ENCODE measurements at regions not wholly inside any gene's neighbourhood (a gene's known extent, or its start where the extent isn't known, plus 50 kb on each side); places are given as distances from the start of the nearest gene placed in this dataset.

GRCh38 chr20:60136645-60137401 lies 178.6 kb downstream of the CDH26 start:
- no peak overlapping the region for H3K27ac Mint-ChIP-seq (ENCODE audit: unreplicated experiment)
- no peaks in the 10 kb centered on the region for H3K36me3 Mint-ChIP-seq (ENCODE audit: low read depth, unreplicated experiment)
- no peak for DNase-seq (ENCODE audit: low read depth)
- no peak overlapping the region for H3K27ac ChIP-seq (ENCODE audit: low read depth, low read length)
- FAIRE-seq = no peak
- peaks cover 6% of the 10 kb centered on the region for H3K4me1 Mint-ChIP-seq (ENCODE audit: low read depth, unreplicated experiment)
- H4K20me1 ChIP-seq (ENCODE audit: insufficient read depth, low read length) = no peaks in the 10 kb centered on the region
- no peaks in the 10 kb centered on the region for H3K9me3 Mint-ChIP-seq (ENCODE audit: unreplicated experiment)
- H3K9ac ChIP-seq (ENCODE audit: low read length) = no peak overlapping the region
- H3K27me3 ChIP-seq (ENCODE audit: insufficient read depth, low read length) = no peaks in the 10 kb centered on the region
- H3K4me3 Mint-ChIP-seq (ENCODE audit: unreplicated experiment) = no peak overlapping the region
- TF ChIP-seq, protein P1, sequence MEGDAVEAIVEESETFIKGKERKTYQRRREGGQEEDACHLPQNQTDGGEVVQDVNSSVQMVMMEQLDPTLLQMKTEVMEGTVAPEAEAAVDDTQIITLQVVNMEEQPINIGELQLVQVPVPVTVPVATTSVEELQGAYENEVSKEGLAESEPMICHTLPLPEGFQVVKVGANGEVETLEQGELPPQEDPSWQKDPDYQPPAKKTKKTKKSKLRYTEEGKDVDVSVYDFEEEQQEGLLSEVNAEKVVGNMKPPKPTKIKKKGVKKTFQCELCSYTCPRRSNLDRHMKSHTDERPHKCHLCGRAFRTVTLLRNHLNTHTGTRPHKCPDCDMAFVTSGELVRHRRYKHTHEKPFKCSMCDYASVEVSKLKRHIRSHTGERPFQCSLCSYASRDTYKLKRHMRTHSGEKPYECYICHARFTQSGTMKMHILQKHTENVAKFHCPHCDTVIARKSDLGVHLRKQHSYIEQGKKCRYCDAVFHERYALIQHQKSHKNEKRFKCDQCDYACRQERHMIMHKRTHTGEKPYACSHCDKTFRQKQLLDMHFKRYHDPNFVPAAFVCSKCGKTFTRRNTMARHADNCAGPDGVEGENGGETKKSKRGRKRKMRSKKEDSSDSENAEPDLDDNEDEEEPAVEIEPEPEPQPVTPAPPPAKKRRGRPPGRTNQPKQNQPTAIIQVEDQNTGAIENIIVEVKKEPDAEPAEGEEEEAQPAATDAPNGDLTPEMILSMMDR (IDR thresholded peaks at IDR 0.05; ENCODE audit: insufficient read depth, low read depth, low read length) = no peak
- no peak for TF ChIP-seq EZH2 (IDR thresholded peaks at IDR 0.05; ENCODE audit: insufficient read depth, low read length)
- no peak overlapping the region for H3K4me2 ChIP-seq (ENCODE audit: low read length)
- no peaks in the 10 kb centered on the region for H3K79me2 ChIP-seq (ENCODE audit: insufficient read depth, low read length)
- H3K4me3 ChIP-seq (ENCODE audit: insufficient read depth, low read depth, low read length) = no peak overlapping the region
- no peak overlapping the region for H2AFZ ChIP-seq (ENCODE audit: low read depth, low read length)
- peaks cover 16% of the 10 kb centered on the region for H3K27me3 Mint-ChIP-seq (ENCODE audit: low read depth, unreplicated experiment)
- no peaks in the 10 kb centered on the region for H3K9me3 ChIP-seq (ENCODE audit: insufficient read depth, low read depth, low read length)
- no peaks in the 10 kb centered on the region for H3K36me3 ChIP-seq (ENCODE audit: insufficient read depth, low read length)
- H3K4me1 ChIP-seq (ENCODE audit: insufficient read depth, low read length) = no peaks in the 10 kb centered on the region

DNA sequence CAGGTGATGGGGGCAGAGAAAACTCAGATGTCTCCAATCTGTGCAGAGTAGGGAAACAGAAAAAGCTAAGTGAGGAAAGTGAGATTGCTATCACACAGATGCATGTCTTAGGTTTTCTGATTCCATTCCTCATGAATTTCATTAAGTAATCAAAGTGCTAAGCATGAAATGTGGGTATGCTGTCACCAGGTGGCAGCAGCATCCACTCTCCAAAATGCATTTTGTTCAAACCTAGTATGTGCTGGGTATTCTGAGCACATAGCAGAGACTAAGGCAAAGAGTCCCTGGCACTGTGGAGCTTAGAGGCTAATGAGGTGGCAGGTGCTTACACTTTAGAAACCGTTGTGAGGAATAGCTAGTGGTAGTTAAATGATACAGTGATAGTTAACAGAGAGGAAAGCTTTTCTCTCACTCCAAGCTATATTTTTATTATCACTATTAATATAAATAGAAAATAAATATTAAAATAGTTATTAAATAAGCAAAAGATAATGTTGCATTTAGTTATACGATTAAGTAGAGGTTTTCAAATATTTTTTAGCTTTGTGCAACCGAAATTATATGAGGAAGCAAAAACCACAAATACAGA lies 179.5 kb downstream of the CDH26 start:
- Mint-ChIP-seq H3K36me3 (ENCODE audit: low read depth, unreplicated experiment) (no peaks in the 10 kb centered on the region), H3K27me3 (ENCODE audit: low read depth, unreplicated experiment) (peaks cover 16% of the 10 kb centered on the region), H3K4me1 (ENCODE audit: low read depth, unreplicated experiment) (no peaks in the 10 kb centered on the region), H3K4me3 (ENCODE audit: unreplicated experiment) (no peak overlapping the region), H3K9me3 (ENCODE audit: unreplicated experiment) (no peaks in the 10 kb centered on the region), H3K27ac (ENCODE audit: unreplicated experiment) (no peak overlapping the region)
- no peaks in the 10 kb centered on the region for H3K4me1 ChIP-seq (ENCODE audit: insufficient read depth, low read length)
- FAIRE-seq (no peak), DNase-seq (ENCODE audit: low read depth) (no peak)
- no peaks in the 10 kb centered on the region for H3K79me2 ChIP-seq (ENCODE audit: insufficient read depth, low read length)
- TF ChIP-seq, protein P1 (IDR thresholded peaks at IDR 0.05; ENCODE audit: insufficient read depth, low read depth, low read length) = peak; percentile 32
- TF ChIP-seq EZH2 (IDR thresholded peaks at IDR 0.05; ENCODE audit: insufficient read depth, low read length) = no peak
- H3K4me2 ChIP-seq (ENCODE audit: low read length) = peak overlapping the region; percentile 65
- H3K9me3 ChIP-seq (ENCODE audit: insufficient read depth, low read depth, low read length) = no peaks in the 10 kb centered on the region
- no peak overlapping the region for H3K9ac ChIP-seq (ENCODE audit: low read length)
- no peaks in the 10 kb centered on the region for H4K20me1 ChIP-seq (ENCODE audit: insufficient read depth, low read length)
- no peak overlapping the region for H3K27ac ChIP-seq (ENCODE audit: low read depth, low read length)
- peak overlapping the region; percentile 52 for H3K4me3 ChIP-seq (ENCODE audit: insufficient read depth, low read depth, low read length)
- H3K36me3 ChIP-seq (ENCODE audit: insufficient read depth, low read length) = no peaks in the 10 kb centered on the region
- H2AFZ ChIP-seq (ENCODE audit: low read depth, low read length) = no peak overlapping the region
- H3K27me3 ChIP-seq (ENCODE audit: insufficient read depth, low read length) = no peaks in the 10 kb centered on the region

Measured in astrocyte (in vitro differentiated cells and primary cell).